KMS-11 (cell line): ENCODE measurements at regions not wholly inside any gene's neighbourhood (a gene's known extent, or its start where the extent isn't known, plus 50 kb on each side); places are given as distances from the start of the nearest gene placed in this dataset.

Experiments used
- H2AFZ ChIP-seq: fragments of 200-600 bp; sonication (generic); 2 replicates; pipeline ENCODE4 v1.6.1; 2016; ENCODE audit warnings: antibody characterized with exemption, mixed run types, low read depth
- H3K27ac ChIP-seq: fragments of 200-600 bp; sonication (generic); 2 replicates; pipeline ENCODE4 v1.6.1; 2016; ENCODE audit warnings: mild to moderate bottlenecking, mixed run types
- H3K27me3 ChIP-seq: fragments of 200-600 bp; sonication (generic); 2 replicates; pipeline ENCODE4 v1.6.1; 2017; ENCODE audit warnings: mild to moderate bottlenecking, low read depth, mixed run types, moderate library complexity; ENCODE audit not compliant: insufficient read depth
- H3K36me3 ChIP-seq: fragments of 200-600 bp; sonication (generic); 2 replicates; pipeline ENCODE4 v1.6.1; 2017; ENCODE audit warnings: mild to moderate bottlenecking, mixed run types; ENCODE audit not compliant: insufficient read depth
- H3K4me1 ChIP-seq: fragments of 200-600 bp; sonication (generic); 2 replicates; pipeline ENCODE4 v1.6.1; 2016; ENCODE audit warnings: mild to moderate bottlenecking, low read depth, mixed run types; ENCODE audit not compliant: poor library complexity, severe bottlenecking
- H3K4me2 ChIP-seq: fragments of 200-600 bp; sonication (generic); 2 replicates; pipeline ENCODE4 v1.7.0; 2016; ENCODE audit warnings: mild to moderate bottlenecking, mixed run types
- H3K4me3 ChIP-seq: fragments of 200-600 bp; sonication (generic); IDR thresholded peaks from 2 replicates; pipeline ENCODE4 v1.6.1; 2017; ENCODE audit warnings: low read depth, low read length, mixed read lengths; ENCODE audit not compliant: insufficient read depth
- H3K79me2 ChIP-seq: fragments of 200-600 bp; sonication (generic); 2 replicates; pipeline ENCODE4 v1.6.1; 2016; ENCODE audit warnings: low read depth, mixed run types; ENCODE audit not compliant: insufficient read depth
- H3K9ac ChIP-seq: fragments of 200-600 bp; sonication (generic); 2 replicates; pipeline ENCODE4 v1.6.1; 2016; ENCODE audit warnings: mild to moderate bottlenecking, mixed run types
- H4K20me1 ChIP-seq: fragments of 200-600 bp; sonication (generic); 2 replicates; pipeline ENCODE4 v1.6.1; 2016; ENCODE audit warnings: mild to moderate bottlenecking, mixed run types; ENCODE audit not compliant: insufficient read depth
- TF ChIP-seq, protein P1 (sequence below): fragments of 200-600 bp; sonication (generic); conservative IDR thresholded peaks from 2 replicates; pipeline ENCODE4 v1.6.1; 2017; ENCODE audit warnings: low read depth, mild to moderate bottlenecking, antibody characterized with exemption, low read length, moderate library complexity, mixed read lengths

- no peaks in the 10 kb centered on the region for H4K20me1 ChIP-seq
- no peak overlapping the region for H2AFZ ChIP-seq
- no peak overlapping the region for H3K27ac ChIP-seq
- no peaks in the 10 kb centered on the region for H3K27me3 ChIP-seq
- no peak overlapping the region for H3K4me2 ChIP-seq
- TF ChIP-seq, protein P1, sequence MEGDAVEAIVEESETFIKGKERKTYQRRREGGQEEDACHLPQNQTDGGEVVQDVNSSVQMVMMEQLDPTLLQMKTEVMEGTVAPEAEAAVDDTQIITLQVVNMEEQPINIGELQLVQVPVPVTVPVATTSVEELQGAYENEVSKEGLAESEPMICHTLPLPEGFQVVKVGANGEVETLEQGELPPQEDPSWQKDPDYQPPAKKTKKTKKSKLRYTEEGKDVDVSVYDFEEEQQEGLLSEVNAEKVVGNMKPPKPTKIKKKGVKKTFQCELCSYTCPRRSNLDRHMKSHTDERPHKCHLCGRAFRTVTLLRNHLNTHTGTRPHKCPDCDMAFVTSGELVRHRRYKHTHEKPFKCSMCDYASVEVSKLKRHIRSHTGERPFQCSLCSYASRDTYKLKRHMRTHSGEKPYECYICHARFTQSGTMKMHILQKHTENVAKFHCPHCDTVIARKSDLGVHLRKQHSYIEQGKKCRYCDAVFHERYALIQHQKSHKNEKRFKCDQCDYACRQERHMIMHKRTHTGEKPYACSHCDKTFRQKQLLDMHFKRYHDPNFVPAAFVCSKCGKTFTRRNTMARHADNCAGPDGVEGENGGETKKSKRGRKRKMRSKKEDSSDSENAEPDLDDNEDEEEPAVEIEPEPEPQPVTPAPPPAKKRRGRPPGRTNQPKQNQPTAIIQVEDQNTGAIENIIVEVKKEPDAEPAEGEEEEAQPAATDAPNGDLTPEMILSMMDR = no peak
- no peaks in the 10 kb centered on the region for H3K4me1 ChIP-seq
- no peaks in the 10 kb centered on the region for H3K79me2 ChIP-seq
- H3K36me3 ChIP-seq = no peaks in the 10 kb centered on the region
- H3K4me3 ChIP-seq = no peak overlapping the region
- no peak overlapping the region for H3K9ac ChIP-seq
Observed at GRCh38 chr20:22428051-22428450, 156.3 kb downstream of the FOXA2 start.

DNA sequence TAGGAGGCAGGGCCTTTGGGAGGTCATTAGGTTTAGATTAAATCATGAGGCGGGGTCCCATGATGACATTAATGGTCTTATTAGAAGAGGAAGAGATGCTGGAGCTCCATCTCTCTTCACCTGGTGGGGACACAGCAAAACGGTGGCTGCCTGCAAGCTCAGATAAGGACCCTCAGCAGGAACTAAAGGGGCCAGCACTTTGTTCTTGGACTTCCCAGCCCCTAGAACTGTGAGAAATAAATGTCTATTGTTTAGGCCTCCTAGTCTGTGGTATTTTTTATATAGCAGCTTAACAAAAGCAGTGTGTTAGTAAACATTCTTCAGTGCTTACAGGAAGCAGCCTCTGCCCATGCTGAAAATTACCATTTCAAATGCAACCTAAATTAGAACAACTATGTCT is 157.6 kb downstream of the FOXA2 start:
- TF ChIP-seq, protein P1 = no peak
- Histone ChIP-seq H3K4me3 (no peak overlapping the region), H3K79me2 (no peaks in the 10 kb centered on the region), H2AFZ (no peak overlapping the region), H3K4me1 (no peaks in the 10 kb centered on the region), H4K20me1 (no peaks in the 10 kb centered on the region), H3K27ac (no peak overlapping the region), H3K4me2 (no peak overlapping the region), H3K9ac (no peak overlapping the region), H3K27me3 (no peaks in the 10 kb centered on the region), H3K36me3 (no peaks in the 10 kb centered on the region)

- Histone ChIP-seq H2AFZ (no peak overlapping the region), H3K27ac (no peak overlapping the region), H3K27me3 (no peaks in the 10 kb centered on the region), H3K36me3 (no peaks in the 10 kb centered on the region), H3K4me1 (no peaks in the 10 kb centered on the region), H3K4me3 (no peak overlapping the region), H4K20me1 (no peaks in the 10 kb centered on the region), H3K79me2 (no peaks in the 10 kb centered on the region), H3K9ac (no peak overlapping the region), H3K4me2 (no peak overlapping the region)
- TF ChIP-seq, protein P1 = no peak
Observed at GRCh38 chr20:22425344-22426295, 158.8 kb downstream of the FOXA2 start.

DNA sequence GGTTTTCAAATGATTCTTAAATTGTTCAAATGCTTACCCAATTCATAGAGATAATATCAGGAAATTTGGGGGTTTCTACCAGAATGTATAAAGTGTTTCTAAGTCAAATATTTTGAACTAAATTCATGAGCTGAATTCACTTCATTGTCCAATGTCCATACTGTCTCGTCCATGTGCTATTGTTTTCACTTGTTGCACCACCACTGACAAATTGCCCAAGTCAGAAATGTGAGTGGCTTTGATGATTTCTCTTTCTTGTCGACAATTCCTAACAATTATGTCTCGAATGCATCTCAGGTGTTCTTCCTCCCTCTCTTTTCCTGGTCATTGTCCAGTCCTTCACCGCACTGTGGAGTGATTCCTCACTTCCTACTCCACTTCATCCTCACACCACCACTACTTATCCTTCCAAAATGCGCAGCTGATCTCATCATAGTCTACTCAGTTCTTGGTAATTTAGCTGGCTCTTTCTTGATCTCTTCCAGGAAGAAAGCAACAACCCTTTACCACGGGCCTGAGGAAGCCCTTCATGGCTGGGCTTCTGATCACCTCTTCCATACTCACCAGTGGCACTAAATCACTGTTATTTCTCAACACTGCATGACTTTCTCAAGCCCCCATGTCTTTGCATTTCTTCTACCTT is 161.1 kb downstream of the FOXA2 start:
- H2AFZ ChIP-seq = no peak overlapping the region
- no peak overlapping the region for H3K4me3 ChIP-seq
- no peak overlapping the region for H3K27ac ChIP-seq
- no peaks in the 10 kb centered on the region for H3K79me2 ChIP-seq
- H3K36me3 ChIP-seq = no peaks in the 10 kb centered on the region
- H4K20me1 ChIP-seq = no peaks in the 10 kb centered on the region
- no peak overlapping the region for H3K9ac ChIP-seq
- H3K4me1 ChIP-seq = no peaks in the 10 kb centered on the region
- no peaks in the 10 kb centered on the region for H3K27me3 ChIP-seq
- TF ChIP-seq, protein P1 = no peak
- no peak overlapping the region for H3K4me2 ChIP-seq
